ENCODE measurements at regions not wholly inside any gene's neighbourhood (a gene's known extent, or its start where the extent isn't known, plus 50 kb on each side); places are given as distances from the start of the nearest gene placed in this dataset.

- no peak overlapping the region for H3K4me3 ChIP-seq (ENCODE audit: low read length)
- TF ChIP-seq, protein P1, sequence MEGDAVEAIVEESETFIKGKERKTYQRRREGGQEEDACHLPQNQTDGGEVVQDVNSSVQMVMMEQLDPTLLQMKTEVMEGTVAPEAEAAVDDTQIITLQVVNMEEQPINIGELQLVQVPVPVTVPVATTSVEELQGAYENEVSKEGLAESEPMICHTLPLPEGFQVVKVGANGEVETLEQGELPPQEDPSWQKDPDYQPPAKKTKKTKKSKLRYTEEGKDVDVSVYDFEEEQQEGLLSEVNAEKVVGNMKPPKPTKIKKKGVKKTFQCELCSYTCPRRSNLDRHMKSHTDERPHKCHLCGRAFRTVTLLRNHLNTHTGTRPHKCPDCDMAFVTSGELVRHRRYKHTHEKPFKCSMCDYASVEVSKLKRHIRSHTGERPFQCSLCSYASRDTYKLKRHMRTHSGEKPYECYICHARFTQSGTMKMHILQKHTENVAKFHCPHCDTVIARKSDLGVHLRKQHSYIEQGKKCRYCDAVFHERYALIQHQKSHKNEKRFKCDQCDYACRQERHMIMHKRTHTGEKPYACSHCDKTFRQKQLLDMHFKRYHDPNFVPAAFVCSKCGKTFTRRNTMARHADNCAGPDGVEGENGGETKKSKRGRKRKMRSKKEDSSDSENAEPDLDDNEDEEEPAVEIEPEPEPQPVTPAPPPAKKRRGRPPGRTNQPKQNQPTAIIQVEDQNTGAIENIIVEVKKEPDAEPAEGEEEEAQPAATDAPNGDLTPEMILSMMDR (IDR thresholded peaks at IDR 0.05; ENCODE audit: insufficient read depth, low read depth, low read length, missing control alignments): no peak
Measured at GRCh38 chr7:19421861-19422260, 276.6 kb upstream of the FERD3L start.

GRCh38 chr7:19417231-19417630 is 272.0 kb upstream of the FERD3L start:
- DNase-seq (ENCODE audit: low read depth): no peak
- H3K4me3 ChIP-seq (ENCODE audit: low read length): no peak overlapping the region
- TF ChIP-seq, protein P1 (IDR thresholded peaks at IDR 0.05; ENCODE audit: insufficient read depth, low read depth, low read length, missing control alignments): no peak

More at GRCh38 chr7:19421861-19422260, 276.6 kb upstream of the FERD3L start:
- DNase-seq (ENCODE audit: low read depth): no peak

DNA sequence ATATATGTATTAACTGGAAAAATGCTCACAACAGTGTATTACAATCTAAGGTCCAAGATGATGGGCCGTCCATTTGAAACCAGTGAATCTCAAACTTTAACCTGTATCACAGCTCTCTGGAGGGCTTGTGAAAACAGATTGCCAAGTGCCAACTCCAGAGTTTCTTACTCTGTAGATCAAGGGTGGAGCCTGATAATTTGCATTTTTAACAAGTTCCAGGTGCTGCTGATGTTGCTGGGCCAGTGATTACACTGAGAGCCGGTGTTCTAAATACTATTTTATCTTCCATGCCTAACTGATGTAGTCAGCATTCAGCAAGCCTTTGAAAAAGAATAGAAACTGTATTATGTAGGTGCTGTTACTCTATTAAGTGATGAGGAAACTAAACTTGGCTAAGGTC is 269.9 kb upstream of the FERD3L start:
- H3K4me3 ChIP-seq (ENCODE audit: low read length): no peak overlapping the region
- no peak for DNase-seq (ENCODE audit: low read depth)
- TF ChIP-seq, protein P1 (IDR thresholded peaks at IDR 0.05; ENCODE audit: insufficient read depth, low read depth, low read length, missing control alignments): no peak

GRCh38 chr7:19413443-19413965 is 268.3 kb upstream of the FERD3L start:
- H3K4me3 ChIP-seq (ENCODE audit: low read length): no peak overlapping the region
- DNase-seq (ENCODE audit: low read depth): no peak
- TF ChIP-seq, protein P1 (IDR thresholded peaks at IDR 0.05; ENCODE audit: insufficient read depth, low read depth, low read length, missing control alignments): no peak

- DNase-seq (ENCODE audit: low read depth): no peak
- TF ChIP-seq, protein P1 (IDR thresholded peaks at IDR 0.05; ENCODE audit: insufficient read depth, low read depth, low read length, missing control alignments): no peak
- H3K4me3 ChIP-seq (ENCODE audit: low read length): no peak overlapping the region
Measured at GRCh38 chr7:19410691-19411090, 265.5 kb upstream of the FERD3L start.

DNA sequence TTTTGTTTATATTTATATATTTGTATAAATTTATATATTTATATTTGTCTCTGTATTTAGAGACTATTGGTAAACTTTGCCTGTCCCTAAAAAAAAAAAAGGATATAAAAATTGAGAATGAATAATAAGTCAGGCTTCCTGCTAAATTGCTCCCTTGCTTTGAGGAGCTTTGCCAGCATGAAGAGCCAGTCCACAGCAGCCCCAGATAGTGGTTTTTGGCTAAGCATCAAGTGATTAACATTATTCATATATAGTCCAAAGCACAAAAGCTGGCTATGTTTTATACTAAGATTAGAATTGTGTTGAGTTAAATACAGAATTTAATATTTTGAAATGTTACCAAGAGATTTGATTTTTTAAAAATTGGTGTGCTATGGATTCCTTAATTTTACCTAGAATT is 264.9 kb upstream of the FERD3L start:
- H3K4me3 ChIP-seq (ENCODE audit: low read length): no peak overlapping the region
- DNase-seq (ENCODE audit: low read depth): no peak
- TF ChIP-seq, protein P1 (IDR thresholded peaks at IDR 0.05; ENCODE audit: insufficient read depth, low read depth, low read length, missing control alignments): no peak

GRCh38 chr7:19408706-19409220 is 263.5 kb upstream of the FERD3L start:
- H3K4me3 ChIP-seq (ENCODE audit: low read length): no peak overlapping the region
- DNase-seq (ENCODE audit: low read depth): no peak
- TF ChIP-seq, protein P1 (IDR thresholded peaks at IDR 0.05; ENCODE audit: insufficient read depth, low read depth, low read length, missing control alignments): no peak

All from epithelial cell of esophagus (primary cell).